GM06990 (cell line): ENCODE measurements at regions not wholly inside any gene's neighbourhood (a gene's known extent, or its start where the extent isn't known, plus 50 kb on each side); places are given as distances from the start of the nearest gene placed in this dataset.

Experiments
- DNase-seq: peaks from one replicate; pipeline ENCODE4 v3.0.0-alpha.2; 2011; ENCODE audit not compliant: insufficient read length; ENCODE audit errors: extremely low read depth
- H3K27me3 ChIP-seq: replicated peaks from 2 replicates; pipeline ENCODE4 v1.6.0; 2011; ENCODE audit warnings: low read length; ENCODE audit not compliant: control insufficient read depth, insufficient read depth
- H3K36me3 ChIP-seq: 2 replicates; pipeline ENCODE4 v1.5.1; 2011; ENCODE audit warnings: low read length; ENCODE audit not compliant: control insufficient read depth, insufficient read depth
- H3K4me3 ChIP-seq: replicated peaks from 2 replicates; pipeline ENCODE4 v1.5.1; 2011; ENCODE audit warnings: low read depth, mild to moderate bottlenecking, control low read depth, low read length
- TF ChIP-seq, protein P1 (sequence below): IDR thresholded peaks from 2 replicates; pipeline ENCODE4 v1.5.1; 2011; ENCODE audit warnings: low read length, control low read depth, mild to moderate bottlenecking, inconsistent platforms; ENCODE audit not compliant: insufficient read depth, poor library complexity, severe bottlenecking

DNA sequence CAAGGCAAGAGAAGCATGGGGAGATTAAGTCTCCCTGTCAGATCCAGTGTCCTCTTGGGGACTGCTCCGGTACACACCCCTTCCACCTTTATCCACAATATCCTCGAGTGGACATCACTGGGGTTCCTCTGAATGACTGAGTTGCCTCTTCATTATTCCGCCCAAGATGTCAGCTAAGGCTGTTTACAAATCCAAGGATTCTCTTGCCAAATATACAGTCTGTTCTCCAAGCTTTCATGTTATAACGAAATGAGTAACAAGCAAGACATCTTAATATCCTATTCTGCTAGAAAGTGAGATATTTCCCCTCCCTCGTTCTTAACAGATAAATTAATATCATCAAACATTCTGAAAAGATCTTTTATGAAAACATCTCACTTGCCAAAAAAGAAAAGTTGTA, 314.1 kb upstream of the IRX5 start:
- DNase-seq: no peak
- Histone ChIP-seq H3K27me3 (no peaks in the 10 kb centered on the region), H3K4me3 (no peak overlapping the region), H3K36me3 (no peaks in the 10 kb centered on the region)
- TF ChIP-seq, protein P1, sequence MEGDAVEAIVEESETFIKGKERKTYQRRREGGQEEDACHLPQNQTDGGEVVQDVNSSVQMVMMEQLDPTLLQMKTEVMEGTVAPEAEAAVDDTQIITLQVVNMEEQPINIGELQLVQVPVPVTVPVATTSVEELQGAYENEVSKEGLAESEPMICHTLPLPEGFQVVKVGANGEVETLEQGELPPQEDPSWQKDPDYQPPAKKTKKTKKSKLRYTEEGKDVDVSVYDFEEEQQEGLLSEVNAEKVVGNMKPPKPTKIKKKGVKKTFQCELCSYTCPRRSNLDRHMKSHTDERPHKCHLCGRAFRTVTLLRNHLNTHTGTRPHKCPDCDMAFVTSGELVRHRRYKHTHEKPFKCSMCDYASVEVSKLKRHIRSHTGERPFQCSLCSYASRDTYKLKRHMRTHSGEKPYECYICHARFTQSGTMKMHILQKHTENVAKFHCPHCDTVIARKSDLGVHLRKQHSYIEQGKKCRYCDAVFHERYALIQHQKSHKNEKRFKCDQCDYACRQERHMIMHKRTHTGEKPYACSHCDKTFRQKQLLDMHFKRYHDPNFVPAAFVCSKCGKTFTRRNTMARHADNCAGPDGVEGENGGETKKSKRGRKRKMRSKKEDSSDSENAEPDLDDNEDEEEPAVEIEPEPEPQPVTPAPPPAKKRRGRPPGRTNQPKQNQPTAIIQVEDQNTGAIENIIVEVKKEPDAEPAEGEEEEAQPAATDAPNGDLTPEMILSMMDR: no peak

DNA sequence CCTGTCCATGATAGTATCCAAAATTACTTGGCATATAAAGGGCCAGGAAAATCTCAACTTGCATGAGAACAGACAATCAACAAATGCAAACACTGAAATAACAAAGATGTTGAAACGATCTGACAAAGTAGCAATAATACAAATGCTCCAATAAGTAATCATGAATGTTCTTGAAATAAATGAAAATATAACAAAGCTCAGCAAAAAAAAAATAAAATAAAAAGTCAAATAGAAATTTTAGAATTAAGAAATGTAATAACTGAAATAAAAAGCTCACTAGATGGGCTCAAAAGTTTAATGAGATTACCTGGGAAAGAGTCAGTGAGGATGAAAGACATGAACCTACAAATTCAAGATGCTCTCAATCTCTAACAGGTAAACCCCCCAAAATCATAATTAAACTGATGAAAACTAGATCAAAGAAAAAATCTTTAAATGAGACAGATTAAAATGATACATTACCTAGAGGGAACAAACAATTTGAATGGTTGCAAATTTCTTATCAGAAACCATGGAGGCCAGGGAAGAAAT, 319.0 kb upstream of the IRX3 start:
- Histone ChIP-seq H3K4me3 (no peak overlapping the region), H3K36me3 (no peaks in the 10 kb centered on the region), H3K27me3 (no peaks in the 10 kb centered on the region)
- no peak for DNase-seq
- TF ChIP-seq, protein P1: no peak

DNA sequence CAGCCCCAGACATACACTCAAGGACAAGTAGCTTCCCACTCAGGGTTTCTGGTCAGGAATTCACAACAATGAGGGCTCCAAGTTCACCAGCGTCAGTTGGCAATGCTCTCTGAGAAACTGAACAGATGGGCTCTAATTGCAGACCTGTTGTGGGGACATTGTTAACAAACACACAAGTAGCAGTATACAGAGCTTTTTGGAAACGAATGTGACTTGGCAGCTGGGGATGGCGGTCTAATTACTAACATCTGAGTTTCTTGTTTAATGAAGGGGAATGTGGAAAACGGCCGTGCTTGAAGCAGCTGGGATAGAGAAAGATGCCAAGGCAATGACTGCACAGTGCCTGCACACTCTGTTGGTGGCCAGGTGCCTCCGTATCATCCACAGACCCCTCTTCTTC, 316.1 kb upstream of the IRX3 start:
- H3K36me3 ChIP-seq: no peaks in the 10 kb centered on the region
- H3K27me3 ChIP-seq: no peaks in the 10 kb centered on the region
- DNase-seq: no peak
- no peak overlapping the region for H3K4me3 ChIP-seq
- TF ChIP-seq, protein P1: no peak

DNA sequence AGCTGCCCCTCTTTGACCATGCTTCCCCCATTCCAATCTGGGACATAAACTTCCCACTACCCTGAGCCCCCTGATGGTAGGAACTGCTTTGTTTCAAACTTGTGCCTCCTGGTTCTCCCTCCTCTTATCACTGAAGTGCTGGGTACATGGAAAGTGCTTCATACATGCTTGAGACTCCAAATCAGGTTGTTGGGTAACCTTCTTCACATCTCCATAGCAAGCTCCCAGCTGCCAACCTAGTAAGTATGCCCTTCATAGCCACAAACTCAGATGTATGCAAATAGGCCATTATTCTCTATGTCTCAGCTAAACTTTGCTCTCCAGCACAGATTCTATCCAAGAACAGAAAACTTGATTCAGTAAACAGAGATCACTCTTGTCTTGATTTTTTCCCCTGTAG, 310.6 kb upstream of the IRX3 start:
- DNase-seq: no peak
- no peaks in the 10 kb centered on the region for H3K27me3 ChIP-seq
- H3K4me3 ChIP-seq: no peak overlapping the region
- no peaks in the 10 kb centered on the region for H3K36me3 ChIP-seq
- TF ChIP-seq, protein P1: no peak

DNA sequence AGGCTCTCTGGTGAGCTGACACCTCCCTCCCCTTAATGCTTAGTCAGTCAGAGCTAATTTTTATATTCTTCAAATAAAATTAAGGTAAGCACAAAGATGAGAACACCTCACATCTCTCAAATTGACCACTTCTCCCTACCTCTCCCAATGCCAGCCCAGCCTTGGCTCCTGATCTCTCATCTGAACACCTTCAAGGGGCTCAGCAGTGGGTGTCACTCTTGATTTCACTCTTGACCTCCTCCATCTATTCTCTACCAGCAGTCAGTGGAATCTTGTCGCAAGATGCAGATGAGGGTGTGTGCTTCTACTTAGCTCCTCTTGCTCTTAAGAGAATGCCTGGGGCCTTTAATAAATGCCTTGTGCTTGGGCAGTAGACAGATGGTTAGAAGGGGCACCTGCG, 309.0 kb upstream of the IRX3 start:
- DNase-seq: no peak

More for the DNA sequence above, 309.0 kb upstream of the IRX3 start:
- TF ChIP-seq, protein P1: no peak
- Histone ChIP-seq H3K36me3 (no peaks in the 10 kb centered on the region), H3K4me3 (no peak overlapping the region), H3K27me3 (no peaks in the 10 kb centered on the region)
